ENCODE measurements at regions not wholly inside any gene's neighbourhood (a gene's known extent, or its start where the extent isn't known, plus 50 kb on each side); places are given as distances from the start of the nearest gene placed in this dataset.
A peak's percentile ranks its signal among the peaks of the same experiment; 100 is the strongest.
"Not testable (repeated sequence)": the region's sequence is repeated elsewhere in the genome, so short reads cannot be mapped to it uniquely, and the experiment has no call there.

DNA sequence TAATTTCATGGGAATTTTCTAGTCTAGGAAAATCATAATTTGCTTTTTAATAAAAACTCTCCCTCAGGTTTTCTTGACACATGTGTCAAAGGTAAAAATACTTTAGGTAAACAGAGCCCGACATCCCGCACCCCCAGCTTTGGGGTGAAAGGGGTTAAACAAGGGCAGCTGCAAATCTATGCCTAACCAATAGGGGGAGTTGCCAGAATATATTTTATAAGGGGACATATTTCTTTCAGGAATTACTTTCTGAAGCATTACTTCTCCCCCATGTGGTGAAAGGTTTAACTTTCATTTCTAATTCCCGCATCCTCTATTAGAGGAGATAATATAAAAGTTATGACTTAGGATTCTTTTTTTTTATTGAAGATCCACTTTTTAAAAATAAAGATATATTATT lies 53.9 kb upstream of the HEPH start:
- DNase-seq, result peak; percentile 84

DNA sequence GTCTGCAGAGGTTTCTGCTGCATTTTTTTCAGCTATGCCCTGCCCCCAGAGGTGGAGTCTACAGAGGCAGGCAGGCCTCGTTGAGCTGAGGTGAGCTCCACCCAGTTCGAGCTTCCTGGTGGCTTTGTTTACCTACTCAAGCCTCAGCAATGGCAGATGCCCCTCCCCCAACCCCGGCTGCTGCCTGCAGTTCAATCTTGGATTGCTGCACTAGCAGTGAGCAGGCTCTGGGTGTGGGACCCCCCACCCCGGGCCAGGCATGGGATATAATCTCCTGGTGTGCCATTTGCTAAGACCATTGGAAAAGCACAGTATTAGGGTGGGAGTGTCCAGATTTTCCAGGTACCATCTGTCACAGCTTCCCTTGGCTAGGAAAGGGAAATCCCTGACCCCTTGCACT lies 56.2 kb upstream of the HEPH start:
- not testable (repeated sequence) for DNase-seq

DNA sequence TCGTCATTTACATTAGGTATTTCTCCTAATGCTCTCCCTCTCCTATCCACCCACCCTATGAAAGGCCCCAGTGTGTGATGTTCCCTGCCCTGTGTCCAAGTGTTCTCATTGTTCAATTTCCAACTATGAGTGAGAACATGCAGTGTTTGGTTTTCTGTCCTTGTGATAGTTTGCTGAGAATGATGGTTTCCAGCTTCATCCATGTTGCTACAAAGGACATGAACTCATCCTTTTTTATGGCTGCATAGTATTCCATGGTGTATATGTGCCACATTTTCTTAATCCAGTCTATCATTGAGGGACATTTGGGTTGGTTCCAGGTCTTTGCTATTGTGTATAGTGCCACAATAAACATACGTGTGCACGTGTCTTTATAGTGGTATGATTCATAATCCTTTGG lies 61.6 kb upstream of the HEPH start:
- DNase-seq, result not testable (repeated sequence)

DNA sequence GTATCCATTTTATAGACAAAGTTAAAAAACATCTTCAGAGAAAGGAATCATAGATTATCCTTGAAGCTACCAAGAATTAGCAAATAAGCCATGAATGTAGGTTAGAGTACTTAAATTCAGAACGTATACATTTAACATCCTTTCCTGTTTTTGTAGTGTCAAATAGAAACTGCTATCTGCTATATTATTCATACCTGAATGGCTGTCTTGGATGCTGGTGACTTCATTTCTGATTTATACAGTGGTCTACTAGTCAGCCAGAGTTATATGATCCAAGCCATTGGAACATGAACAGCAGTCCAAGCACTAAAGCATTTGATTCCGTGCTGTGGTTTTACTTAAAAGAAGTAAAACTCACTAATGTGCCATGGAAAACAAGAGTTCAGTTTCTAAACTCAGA lies 58.3 kb upstream of the VSIG4 start:
- no peak for DNase-seq

DNA sequence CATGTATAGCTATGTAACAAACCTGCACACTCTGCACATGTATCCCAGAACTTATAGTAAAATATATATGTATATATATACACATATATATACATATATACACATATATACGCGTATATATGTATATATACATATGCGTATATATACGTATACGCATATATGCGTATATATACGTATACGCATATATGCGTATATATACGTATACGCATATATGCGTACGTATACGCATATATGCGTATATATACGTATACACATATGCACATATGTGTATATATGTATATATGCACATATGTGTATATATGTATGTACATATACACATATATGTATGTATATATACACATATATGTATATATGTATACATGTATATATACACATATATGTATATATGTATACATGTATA lies 57.1 kb upstream of the VSIG4 start:
- not testable (repeated sequence) for DNase-seq

DNA sequence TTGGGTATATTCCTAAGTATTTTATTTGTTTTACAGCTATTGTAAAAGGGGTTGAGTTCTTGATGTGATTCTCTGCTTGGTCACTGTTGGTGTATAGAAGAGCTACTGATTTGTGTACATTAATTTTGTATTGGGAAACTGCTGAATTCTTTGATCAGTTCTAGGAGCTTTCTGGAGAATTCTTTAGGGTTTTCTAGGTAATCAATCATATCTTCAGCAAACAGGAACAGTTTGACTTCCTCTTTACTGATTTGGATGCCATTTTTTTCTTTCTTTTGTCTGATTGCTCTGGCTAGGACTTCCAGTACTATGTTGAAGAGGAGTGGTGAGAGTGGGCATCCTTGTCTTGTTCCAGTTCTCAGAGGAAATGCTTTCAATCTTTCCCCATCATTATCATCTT lies 50.1 kb upstream of the VSIG4 start:
- DNase-seq, result peak; percentile 45
